GM19351 (cell line): ENCODE measurements at regions not wholly inside any gene's neighbourhood (a gene's known extent, or its start where the extent isn't known, plus 50 kb on each side); places are given as distances from the start of the nearest gene placed in this dataset.
"Not testable (repeated sequence)": the region's sequence is repeated elsewhere in the genome, so short reads cannot be mapped to it uniquely, and the experiment has no call there.

Experiments
- ATAC-seq: cut with Tn5 transposase; IDR thresholded peaks from one replicate; pipeline ENCODE4 v1.9.1; 2021; ENCODE audit warnings: mild to moderate bottlenecking, moderate library complexity; ENCODE audit not compliant: unreplicated experiment

DNA sequence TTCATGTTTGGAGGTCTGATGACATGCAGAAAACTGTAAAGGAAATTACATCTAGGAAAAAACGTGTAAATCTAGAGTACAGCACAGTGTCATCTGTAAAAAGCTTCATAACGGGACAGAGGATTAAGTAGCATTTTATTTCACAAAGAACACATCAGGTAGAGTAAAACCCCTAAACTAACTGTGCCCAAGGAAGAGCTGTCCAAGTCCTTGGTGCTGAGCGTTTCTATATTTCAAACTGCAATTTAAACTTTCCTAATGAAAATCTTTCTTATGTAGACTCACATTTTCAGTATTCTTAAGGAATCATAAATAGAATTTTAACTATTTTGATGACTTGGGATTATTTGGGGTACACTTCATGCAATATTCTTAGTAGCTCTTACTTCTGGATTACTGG, 646.2 kb downstream of the IPMK start:
- no peak for ATAC-seq

DNA sequence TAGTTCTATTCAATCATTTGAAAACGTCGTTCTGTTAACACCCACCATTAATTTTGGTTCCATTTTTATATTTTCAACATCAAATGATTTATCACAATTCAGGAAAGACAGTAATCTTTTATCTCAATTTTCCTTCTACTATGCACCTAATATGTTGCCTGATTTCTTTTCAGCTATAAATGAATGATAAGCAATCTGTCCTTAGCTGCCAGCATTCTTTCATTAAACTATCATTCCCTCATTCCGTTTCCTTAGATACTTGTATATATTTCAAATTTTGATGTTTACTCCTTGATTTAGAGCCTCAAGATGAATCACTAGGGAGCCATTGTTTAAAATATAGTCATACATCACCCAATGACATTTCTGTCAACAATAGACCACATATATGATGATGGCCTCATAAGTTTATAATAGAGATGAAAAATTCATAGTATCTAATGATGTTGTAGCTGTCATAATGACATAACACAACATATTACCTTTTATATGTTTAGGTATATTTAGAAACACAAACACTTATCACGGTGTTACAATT, 661.7 kb downstream of the IPMK start:
- ATAC-seq: no peak

GRCh38 chr10:57599440-57599839, 668.3 kb downstream of the IPMK start:
- ATAC-seq: no peak

DNA sequence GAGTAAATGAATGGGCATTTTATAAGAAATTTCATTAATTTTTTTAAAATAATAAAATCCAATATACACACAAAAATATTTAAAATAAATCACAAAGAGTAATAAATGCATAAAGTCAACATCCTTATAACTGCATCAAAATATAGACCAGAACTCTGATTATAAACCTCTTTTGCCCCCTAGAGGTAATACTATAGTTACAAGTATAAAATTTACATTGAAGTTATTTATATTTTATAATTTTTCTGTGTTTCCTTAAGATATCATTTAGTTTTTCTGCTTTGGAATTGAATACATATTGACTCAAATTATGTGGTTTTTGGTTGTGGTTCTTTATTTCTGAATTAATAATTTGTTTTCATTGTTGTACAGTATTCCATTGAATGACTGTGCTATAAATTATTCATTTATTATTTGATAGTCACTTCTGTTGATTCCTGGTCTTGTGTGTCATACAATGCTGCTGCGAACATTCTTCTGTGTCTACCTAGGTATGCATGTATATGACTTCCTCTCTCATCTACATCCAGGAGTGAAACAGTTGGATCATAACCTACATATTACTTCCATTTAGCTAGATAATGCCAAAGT, 673.6 kb downstream of the IPMK start:
- ATAC-seq: no peak

GRCh38 chr10:57579926-57580325, 687.8 kb downstream of the IPMK start:
- no peak for ATAC-seq

GRCh38 chr10:57562211-57562610, 705.5 kb downstream of the IPMK start:
- no peak for ATAC-seq

- ATAC-seq: not testable (repeated sequence)
These were observed 715.9 kb downstream of the IPMK start for GRCh38 chr10:57551774-57552173.

- ATAC-seq: no peak
These were observed 732.4 kb downstream of the IPMK start for GRCh38 chr10:57535306-57535705.

DNA sequence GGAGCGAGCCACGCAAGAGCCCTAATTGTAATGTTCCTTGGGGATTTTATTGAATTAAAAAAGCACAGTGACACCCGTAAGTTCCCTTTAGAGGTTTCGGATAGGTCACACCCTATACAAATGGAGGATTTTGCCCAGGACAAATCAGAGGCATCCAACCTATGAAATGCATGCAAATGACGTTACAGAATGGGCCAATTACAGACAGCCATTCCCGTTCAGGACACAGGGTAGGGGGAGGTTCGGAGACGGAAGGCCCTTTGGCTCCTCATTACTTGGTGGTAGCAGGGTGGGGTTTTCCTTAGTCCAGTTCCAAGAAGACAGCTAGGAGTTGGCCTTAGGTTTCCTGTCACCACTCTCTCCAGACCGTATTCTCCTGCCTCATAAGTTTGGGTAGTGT, 754.1 kb downstream of the IPMK start:
- ATAC-seq: no peak

DNA sequence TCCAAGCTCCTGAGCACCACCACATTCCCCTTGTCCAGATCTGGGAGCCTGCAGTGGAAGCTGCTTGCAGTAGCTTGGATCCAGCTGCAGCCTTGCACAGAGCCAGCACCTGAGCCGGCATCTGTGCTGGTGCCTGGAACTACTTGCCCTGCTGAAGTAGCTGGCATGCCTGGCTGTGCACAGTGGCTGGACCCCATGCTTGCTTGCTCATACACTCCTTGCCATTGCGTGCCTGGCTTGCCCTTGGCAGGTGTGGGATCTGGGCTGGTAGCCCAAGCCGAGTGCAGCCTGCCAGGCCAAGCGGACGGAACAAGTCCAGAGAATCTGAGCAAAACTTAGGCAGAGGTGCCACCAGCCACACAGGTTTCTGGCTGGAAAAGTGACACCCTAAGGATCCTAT, 759.9 kb downstream of the IPMK start:
- ATAC-seq: no peak

- no peak for ATAC-seq
These were observed 761.1 kb downstream of the IPMK start for GRCh38 chr10:57506414-57507094.

DNA sequence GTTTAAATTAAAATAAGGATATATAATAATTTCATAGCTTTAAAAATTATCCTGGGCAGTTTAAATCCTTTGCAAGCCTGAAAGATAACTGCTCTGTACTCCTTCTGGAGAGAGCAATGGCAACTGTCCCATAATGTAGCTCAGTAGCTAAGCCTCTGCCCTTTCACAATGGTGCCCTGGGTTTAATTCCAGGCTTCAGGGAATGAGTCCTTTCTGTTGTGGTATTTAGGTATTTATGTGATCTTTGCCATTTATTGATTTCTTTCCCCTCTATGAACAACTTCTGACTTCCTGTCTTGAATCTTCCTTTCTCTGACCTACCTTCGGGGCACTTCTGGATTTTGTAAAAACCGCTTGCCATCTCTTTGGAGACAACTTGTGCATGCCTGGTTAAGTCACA, 773.2 kb downstream of the IPMK start:
- ATAC-seq: no peak

DNA sequence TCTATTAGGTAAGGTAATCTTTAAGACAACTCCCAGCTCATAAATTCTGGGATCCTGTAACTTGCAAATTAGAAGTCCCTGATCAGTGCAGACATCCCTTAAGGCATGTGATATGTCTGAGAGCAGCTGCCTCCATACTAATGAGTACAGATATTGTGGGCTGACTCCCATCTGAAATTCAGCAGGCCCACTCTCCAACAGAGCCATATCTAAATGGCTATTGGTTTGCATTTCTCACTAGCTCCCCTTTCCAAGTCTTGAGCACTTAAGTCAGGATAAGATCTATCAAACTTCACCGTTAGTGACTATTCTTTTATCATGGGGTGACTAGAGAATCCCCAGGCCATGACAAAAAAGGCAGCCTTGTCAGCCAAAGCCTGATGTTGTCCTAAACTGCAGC, 785.4 kb downstream of the IPMK start:
- ATAC-seq: no peak

DNA sequence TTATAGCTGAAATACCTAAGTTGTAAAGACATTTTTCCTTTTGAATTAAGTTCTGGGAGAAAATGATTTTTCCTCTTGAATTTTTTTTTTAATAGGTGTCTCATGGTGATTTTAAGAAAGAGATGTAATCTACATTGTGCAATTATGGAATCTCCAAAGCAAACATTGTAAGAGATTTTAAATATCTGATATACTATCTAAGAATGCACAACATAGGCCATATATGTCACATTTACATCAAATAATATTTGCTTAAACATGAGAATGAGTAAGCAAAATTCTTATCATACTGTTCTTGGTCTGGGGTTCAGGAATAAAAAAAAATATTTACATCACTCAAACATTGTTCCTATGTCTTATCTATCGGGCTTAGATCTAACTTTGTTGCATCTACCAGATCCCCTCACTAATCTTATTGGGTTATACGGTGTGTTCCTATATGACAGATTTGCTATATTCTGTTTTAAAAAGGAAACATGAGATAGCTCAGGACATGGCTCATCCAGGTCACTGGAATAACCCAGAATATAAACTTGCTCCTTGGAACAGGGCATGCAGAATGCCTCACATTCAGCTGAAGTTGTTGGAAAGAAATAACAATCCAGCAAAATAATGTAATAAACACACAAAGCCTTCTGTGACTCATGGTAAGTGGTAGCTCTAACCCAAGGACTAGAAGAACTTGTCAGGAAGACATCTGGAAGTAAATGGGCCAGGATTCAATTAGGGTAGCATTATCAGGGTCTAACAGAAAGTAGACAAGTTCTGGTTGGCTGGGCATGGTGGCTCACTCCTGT, 794.7 kb downstream of the IPMK start:
- ATAC-seq: no peak

DNA sequence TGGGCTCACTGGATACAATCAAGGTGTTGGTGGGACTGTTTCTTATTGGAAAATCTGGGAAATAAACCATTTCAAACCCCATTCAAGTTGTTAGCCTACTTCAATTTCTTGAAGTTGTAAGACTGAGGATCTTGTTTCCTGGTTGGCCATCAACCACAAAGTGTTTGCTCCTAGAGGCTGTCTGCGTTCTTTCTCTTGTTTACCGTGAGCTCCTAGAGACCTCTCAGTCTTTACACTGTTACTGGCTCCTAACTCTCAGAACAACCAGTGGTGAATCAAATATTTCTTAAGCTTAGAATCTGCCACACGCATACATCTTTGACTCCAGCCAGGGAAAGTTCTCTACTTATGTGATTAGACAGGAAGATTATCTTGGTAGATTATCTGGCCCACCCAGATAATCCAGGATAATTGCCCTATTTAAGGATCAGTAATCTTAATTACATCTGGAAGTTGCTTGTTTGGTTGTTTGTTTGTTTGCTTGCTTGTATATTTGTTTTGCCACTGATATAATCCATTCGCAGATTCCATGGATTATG, 798.7 kb downstream of the IPMK start:
- no peak for ATAC-seq

DNA sequence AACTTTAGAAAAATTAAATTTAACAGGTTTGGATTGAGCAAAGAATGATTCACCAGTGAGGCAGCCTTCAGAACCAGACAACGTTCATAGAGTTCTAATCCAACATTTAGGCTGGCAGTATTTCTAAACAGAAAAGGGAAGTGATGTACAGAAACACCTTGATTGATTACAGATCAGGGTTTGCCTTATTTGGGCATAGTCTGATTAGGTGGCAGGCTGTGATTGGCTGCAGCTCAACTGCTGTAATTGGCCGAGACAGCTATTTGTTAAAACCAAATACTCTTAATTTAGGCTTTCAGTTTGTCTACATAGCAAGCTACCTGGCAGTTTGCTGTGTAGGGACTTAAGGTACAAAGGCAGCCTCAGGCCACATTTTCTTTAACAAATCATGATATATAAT, 802.5 kb downstream of the IPMK start:
- no peak for ATAC-seq

DNA sequence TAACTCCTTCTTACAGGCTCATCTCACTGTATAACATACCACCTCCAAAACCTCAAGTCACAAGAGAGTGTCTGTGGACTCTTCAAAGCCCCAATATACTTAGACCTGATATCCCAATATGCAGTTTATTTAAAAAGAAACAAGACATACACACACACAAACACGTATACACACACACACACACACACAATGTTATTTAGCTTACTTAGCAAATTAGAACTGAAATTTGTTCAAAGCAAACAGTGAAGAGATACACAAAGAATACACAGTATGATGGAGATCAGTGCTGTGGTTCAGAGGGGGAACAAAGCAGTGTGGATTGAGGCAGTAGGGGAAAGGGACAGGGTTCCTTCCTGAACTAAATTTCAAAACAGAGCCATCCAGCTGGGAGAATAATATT, 807.2 kb downstream of the IPMK start:
- ATAC-seq: no peak

DNA sequence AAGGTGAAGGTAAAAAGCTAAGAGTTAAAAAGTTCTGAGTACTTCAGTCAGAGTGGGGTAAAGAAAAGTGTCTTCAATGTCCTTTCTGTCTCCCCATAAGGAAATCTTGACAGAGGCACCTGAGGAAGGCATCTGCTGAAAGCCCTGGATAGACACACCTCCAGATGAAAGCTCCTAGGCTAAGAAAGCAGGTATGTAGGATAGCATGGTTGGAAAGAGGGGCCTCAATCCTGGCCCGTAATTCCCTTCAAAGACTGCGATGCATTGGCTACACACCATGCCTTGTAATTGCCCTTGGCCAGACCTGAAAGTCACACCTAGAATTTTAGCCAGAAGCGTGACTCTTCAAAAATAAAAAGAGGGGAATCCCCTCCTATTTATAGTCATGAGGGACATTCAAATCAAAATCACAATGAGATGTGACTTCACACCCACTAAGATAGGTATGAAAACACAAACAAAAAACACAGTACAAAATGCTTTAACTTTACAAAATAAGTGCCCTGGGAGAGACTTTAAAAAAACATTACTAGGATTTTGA, 809.7 kb downstream of the IPMK start:
- no peak for ATAC-seq

GRCh38 chr10:57430376-57430775, 837.3 kb downstream of the IPMK start:
- ATAC-seq: no peak

DNA sequence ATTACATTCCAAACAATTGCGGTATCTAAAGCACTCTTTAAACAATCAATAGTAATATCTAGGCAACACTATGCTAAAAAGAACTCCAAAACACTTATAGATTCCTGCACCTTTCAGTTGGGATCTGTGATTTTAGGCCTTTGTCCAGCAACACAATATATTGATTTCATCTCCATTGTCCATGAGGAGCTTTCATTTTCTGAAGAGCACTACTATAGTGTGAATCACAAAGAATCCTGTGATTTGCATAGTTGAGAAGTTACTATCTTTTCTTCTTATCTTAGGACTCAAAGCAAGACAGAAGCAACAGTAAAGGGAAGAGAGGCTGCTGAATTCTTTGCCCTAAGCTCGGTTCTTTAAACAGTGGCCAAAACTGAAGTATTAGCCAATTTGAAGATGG, 846.8 kb downstream of the IPMK start:
- ATAC-seq: no peak

DNA sequence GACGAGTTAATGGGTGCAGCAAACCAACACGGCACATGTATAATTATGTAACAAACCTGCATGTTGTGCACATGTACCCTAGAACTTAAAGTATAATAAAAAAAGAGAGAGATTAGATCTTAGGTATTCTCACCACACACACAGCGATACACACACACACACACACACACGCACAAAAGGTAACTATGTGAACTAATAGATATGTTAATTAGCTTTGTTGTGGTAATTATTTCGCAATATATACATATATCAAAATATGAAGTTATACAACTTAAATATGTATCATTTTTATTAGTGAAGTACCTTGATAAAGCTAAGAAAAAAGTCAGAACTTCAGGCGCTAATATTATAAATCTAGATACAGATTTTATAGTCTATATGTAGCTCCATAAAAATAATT, 849.2 kb downstream of the IPMK start:
- no peak for ATAC-seq
